Nephron (organoid): ENCODE measurements at regions not wholly inside any gene's neighbourhood (a gene's known extent, or its start where the extent isn't known, plus 50 kb on each side); places are given as distances from the start of the nearest gene placed in this dataset.

Experiments
- H3K27ac Mint-ChIP-seq, 3 experiments: 2 replicates each; pipeline ENCODE4 v1.8.0; 2020; ENCODE audit warnings: mixed read lengths in 3 of 3, mild to moderate bottlenecking in 2 of 3, moderate library complexity in 1 of 3
- H3K27me3 Mint-ChIP-seq: 2 replicates; pipeline ENCODE4 v1.8.0; 2021; ENCODE audit warnings: low read depth, mild to moderate bottlenecking, moderate library complexity, mixed read lengths
- H3K36me3 Mint-ChIP-seq: 2 replicates; pipeline ENCODE4 v1.8.0; 2020; ENCODE audit warnings: low read depth, mixed read lengths
- H3K4me1 Mint-ChIP-seq: 2 replicates; pipeline ENCODE4 v1.8.0; 2020; ENCODE audit warnings: mixed read lengths
- H3K4me3 Mint-ChIP-seq, 3 experiments: 2 replicates each; pipeline ENCODE4 v1.8.0; 2020; ENCODE audit warnings: mild to moderate bottlenecking in 3 of 3, mixed read lengths in 3 of 3, moderate library complexity in 2 of 3
- H3K9me3 Mint-ChIP-seq: 2 replicates; pipeline ENCODE4 v1.8.0; 2020; ENCODE audit warnings: mixed read lengths
- TF ChIP-seq, protein P1 (sequence below), 3 experiments: fragments of 200-600 bp; sonication (generic); IDR thresholded peaks; one replicate each; pipeline ENCODE4 v1.5.0; 2021; ENCODE audit warnings: antibody characterized with exemption in 3 of 3; ENCODE audit not compliant: unreplicated experiment in 3 of 3

DNA sequence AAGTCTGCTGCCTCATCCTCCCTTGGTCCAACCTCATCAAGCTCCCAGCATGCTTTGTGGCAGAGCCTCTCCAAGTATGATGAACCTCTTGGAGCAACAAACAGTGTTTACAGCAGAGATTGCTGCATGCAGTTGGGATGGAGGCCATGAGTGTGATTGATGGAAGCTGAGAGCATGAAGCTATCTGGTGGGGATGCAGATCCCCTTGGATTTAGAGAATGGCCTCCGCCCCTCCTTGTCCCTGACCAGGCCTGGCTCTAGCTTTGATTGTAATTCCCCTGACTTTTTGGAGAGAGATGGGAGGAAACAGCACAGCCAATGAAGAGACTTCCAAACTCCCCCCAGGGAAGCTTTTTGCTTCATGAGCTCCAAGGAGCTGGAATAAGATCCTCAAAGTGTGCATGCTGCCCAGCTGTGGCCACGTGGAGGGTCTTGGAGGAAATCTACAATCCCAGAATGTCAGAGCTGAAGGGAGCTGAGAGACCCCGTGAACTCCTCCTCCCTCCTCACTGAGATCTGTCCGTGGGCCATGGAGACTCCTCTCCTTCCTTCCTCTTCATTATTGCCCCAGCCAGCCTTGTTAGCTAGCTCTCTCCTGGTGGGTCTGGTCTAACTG, 165.3 kb upstream of the USP24 start:
- H3K9me3 Mint-ChIP-seq = no peaks in the 10 kb centered on the region

DNA sequence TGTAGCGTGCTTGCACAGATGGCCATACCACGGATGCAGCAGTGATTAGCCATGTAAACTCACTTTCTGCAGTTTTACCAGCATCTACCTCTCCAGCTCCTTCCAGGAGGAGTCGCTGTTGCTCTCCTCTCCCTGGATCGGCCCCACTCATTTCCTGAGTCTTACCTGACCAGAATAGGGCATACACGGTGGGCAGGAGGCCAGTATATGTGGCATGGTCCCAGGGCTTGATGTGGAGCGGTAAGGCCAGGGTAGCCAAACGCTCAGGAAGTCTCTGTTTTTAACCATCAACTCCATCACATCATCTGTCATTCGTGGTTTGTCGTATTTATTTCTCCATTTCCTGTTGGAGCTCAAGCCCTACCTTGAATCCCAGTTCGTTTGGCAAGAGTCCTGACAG, 163.4 kb upstream of the USP24 start:
- TF ChIP-seq, protein P1, sequence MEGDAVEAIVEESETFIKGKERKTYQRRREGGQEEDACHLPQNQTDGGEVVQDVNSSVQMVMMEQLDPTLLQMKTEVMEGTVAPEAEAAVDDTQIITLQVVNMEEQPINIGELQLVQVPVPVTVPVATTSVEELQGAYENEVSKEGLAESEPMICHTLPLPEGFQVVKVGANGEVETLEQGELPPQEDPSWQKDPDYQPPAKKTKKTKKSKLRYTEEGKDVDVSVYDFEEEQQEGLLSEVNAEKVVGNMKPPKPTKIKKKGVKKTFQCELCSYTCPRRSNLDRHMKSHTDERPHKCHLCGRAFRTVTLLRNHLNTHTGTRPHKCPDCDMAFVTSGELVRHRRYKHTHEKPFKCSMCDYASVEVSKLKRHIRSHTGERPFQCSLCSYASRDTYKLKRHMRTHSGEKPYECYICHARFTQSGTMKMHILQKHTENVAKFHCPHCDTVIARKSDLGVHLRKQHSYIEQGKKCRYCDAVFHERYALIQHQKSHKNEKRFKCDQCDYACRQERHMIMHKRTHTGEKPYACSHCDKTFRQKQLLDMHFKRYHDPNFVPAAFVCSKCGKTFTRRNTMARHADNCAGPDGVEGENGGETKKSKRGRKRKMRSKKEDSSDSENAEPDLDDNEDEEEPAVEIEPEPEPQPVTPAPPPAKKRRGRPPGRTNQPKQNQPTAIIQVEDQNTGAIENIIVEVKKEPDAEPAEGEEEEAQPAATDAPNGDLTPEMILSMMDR (IDR thresholded peaks at IDR 0.05; ENCODE audit: unreplicated experiment in 3 of 3) = peak; percentile 47 to 70 (median 54)
- H3K27me3 Mint-ChIP-seq = peaks cover 6% of the 10 kb centered on the region
- H3K4me3 Mint-ChIP-seq = no peak overlapping the region
- H3K4me1 Mint-ChIP-seq = peaks cover 33% of the 10 kb centered on the region
- H3K9me3 Mint-ChIP-seq = no peaks in the 10 kb centered on the region
- peak overlapping the region in 2 of 3 experiments; percentile 3 to 19 for H3K27ac Mint-ChIP-seq
- H3K36me3 Mint-ChIP-seq = no peaks in the 10 kb centered on the region

More for the DNA sequence above, 165.3 kb upstream of the USP24 start:
- H3K4me3 Mint-ChIP-seq = no peak overlapping the region
- H3K4me1 Mint-ChIP-seq = peaks cover 33% of the 10 kb centered on the region
- TF ChIP-seq, protein P1 (IDR thresholded peaks at IDR 0.05; ENCODE audit: unreplicated experiment in 3 of 3) = no peak
- H3K36me3 Mint-ChIP-seq = no peaks in the 10 kb centered on the region
- peaks cover 6% of the 10 kb centered on the region for H3K27me3 Mint-ChIP-seq
- peak overlapping the region in 2 of 3 experiments; percentile 66 to 79 for H3K27ac Mint-ChIP-seq

DNA sequence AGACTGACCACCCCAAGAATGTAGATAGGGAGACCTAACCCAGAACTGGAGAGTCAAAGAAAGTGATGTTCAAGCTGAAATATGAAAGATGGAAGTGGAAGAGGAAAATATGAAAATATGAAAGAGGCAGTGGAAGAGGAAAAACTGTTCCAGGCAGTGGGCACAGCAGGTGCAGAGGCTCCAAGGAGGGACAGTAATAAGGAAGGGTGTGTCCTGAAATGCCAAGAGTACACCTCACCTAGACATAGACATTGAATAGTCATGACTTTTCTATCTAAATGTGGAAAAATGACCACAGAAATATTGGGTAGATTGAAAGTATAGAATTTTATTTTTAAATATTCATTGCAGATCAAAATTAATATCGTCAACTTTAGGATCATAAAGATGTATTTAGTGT, 161.7 kb upstream of the USP24 start:
- no peak overlapping the region for H3K27ac Mint-ChIP-seq
- H3K4me3 Mint-ChIP-seq = no peak overlapping the region
- H3K36me3 Mint-ChIP-seq = no peaks in the 10 kb centered on the region
- H3K27me3 Mint-ChIP-seq = peaks cover 6% of the 10 kb centered on the region
- no peaks in the 10 kb centered on the region for H3K9me3 Mint-ChIP-seq
- TF ChIP-seq, protein P1 (IDR thresholded peaks at IDR 0.05; ENCODE audit: unreplicated experiment in 3 of 3) = no peak
- H3K4me1 Mint-ChIP-seq = peaks cover 23% of the 10 kb centered on the region

DNA sequence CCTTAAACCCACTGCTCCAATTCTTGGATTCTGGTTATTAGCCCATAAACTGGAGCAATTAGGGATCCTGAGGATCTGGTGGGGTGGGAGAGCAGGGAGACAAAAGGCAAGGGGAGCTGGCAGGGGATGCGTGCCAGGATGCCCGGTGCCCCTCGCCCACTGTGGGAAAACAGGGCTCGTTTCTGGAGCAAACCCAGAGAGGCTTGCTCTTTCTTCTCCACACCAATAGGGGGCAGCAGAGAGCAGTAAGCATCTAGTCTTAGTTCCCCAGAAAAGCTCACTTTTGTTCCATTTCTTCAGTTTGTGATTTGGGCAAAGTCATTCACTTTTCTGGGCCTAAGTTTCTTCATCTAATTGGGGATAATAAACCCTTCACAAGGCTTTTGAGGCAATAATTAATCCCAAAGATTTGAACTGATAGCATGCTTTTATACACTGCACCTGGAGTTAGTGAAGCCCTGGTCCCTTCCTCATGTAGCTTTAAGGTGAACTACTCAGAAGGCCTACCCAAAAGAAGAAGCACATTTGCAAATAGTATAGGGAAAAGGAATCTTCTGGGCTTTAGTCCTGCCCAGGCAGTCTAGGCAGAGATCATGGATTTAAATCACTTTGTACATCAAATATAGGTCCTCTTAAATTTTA, 160.6 kb upstream of the USP24 start:
- H3K4me3 Mint-ChIP-seq = no peak overlapping the region
- H3K9me3 Mint-ChIP-seq = no peaks in the 10 kb centered on the region
- peaks cover 18% of the 10 kb centered on the region for H3K4me1 Mint-ChIP-seq
- TF ChIP-seq, protein P1 (IDR thresholded peaks at IDR 0.05; ENCODE audit: unreplicated experiment in 3 of 3) = peak; percentile 87 to 94 (median 92)
- no peaks in the 10 kb centered on the region for H3K36me3 Mint-ChIP-seq
- H3K27ac Mint-ChIP-seq = no peak overlapping the region
- peaks cover 6% of the 10 kb centered on the region for H3K27me3 Mint-ChIP-seq

DNA sequence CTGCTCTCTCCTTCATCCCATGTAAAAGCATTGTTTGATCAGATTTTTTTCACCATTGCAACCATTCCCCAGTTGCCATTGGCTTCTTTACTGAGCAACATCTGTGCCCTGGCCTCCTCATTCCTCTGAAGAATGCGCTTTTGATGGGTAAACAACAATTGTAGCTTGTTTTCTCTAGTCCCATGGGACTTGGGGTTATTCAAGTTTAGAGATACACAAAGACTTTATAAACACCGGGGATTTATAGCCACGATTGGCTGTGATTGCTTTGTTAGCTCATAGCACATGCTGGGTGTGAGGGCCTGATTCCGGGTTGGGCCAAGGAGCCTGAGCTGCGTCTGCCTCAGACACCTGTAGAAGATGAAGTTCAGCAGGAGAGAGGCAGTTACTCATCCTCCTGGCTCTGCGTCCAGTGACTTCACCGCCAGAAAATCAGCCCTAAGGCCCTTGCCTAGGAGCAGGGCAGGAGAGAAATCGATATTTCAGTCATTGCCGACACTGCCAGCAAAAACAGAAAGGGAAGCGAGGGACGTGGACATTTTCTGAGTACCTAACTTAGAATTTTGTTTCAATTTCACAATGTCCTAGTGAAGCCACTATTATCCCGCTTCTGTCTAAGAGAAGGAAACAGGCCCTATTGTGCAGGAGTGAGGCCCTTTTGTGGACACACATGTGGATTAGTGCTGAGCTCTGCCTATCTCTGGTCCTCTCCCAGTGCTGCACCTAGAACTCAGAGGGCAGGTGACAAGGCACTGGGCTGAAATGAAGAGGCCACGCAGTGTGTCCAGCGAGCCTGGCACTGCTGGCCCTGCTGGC, 159.8 kb upstream of the USP24 start:
- Mint-ChIP-seq H3K27ac (peak overlapping the region in 1 of 3 experiments; percentile 14), H3K27me3 (peaks cover 11% of the 10 kb centered on the region), H3K4me1 (peaks cover 11% of the 10 kb centered on the region), H3K9me3 (no peaks in the 10 kb centered on the region), H3K36me3 (no peaks in the 10 kb centered on the region), H3K4me3 (no peak overlapping the region)
- TF ChIP-seq, protein P1 (IDR thresholded peaks at IDR 0.05; ENCODE audit: unreplicated experiment in 3 of 3) = no peak
